A673 (cell line): ENCODE measurements at regions not wholly inside any gene's neighbourhood (a gene's known extent, or its start where the extent isn't known, plus 50 kb on each side); places are given as distances from the start of the nearest gene placed in this dataset.

ENCODE experiments used
- BruUV-seq: library from RNA; stranded (reverse); fragments of 400-500 nt; replicated peaks from 2 replicates; lab custom pipeline; 2021; lab: Mats Ljungman, UMichigan
- CTCF ChIA-PET: fragments of 300-600 bp; sonication (Branson Sonifier 250); formaldehyde crosslinking; loops from one replicate; lab custom pipeline; 2022; ENCODE audit warnings: antibody characterized with exemption; lab: Charles Lee
- POLR2A ChIA-PET: fragments of 300-600 bp; sonication (Branson Sonifier 250); formaldehyde crosslinking; loops from one replicate; lab custom pipeline; 2022; ENCODE audit warnings: antibody characterized with exemption; ENCODE audit not compliant: low non-redundant PET; lab: Charles Lee
- DNase-seq: peaks from one replicate; pipeline ENCODE4 v3.0.0-alpha.2; 2015; ENCODE audit warnings: low spot score
- H3K27ac ChIP-seq: fragments of 200-600 bp; sonication (generic); 2 replicates; pipeline ENCODE4 v1.5.1; 2016; ENCODE audit warnings: mixed run types, low read depth, mild to moderate bottlenecking, mixed read lengths, antibody characterized with exemption, low read length; ENCODE audit not compliant: poor library complexity, severe bottlenecking
- H3K27me3 ChIP-seq: fragments of 200-600 bp; sonication (generic); replicated peaks from 2 replicates; pipeline ENCODE4 v1.6.1; 2017; ENCODE audit warnings: mixed run types, low read depth, mild to moderate bottlenecking, mixed read lengths, antibody characterized with exemption, low read length; ENCODE audit not compliant: insufficient read depth, poor library complexity
- H3K36me3 ChIP-seq: fragments of 200-600 bp; sonication (generic); 2 replicates; pipeline ENCODE4 v1.6.1; 2016; ENCODE audit warnings: mixed run types, mild to moderate bottlenecking, mixed read lengths, antibody characterized with exemption, low read length; ENCODE audit not compliant: insufficient read depth, poor library complexity, severe bottlenecking
- H3K4me1 ChIP-seq: fragments of 200-600 bp; sonication (generic); 2 replicates; pipeline ENCODE4 v1.6.1; 2017; ENCODE audit warnings: mixed run types, mild to moderate bottlenecking, mixed read lengths, antibody characterized with exemption, low read length; ENCODE audit not compliant: insufficient read depth, poor library complexity, severe bottlenecking
- H3K4me3 ChIP-seq: fragments of 200-600 bp; sonication (generic); 2 replicates; pipeline ENCODE4 v1.5.1; 2016; ENCODE audit warnings: low read depth, mixed run types, mild to moderate bottlenecking, mixed read lengths, low read length; ENCODE audit not compliant: poor library complexity, severe bottlenecking
- H3K9me3 ChIP-seq: fragments of 200-600 bp; sonication (generic); 2 replicates; pipeline ENCODE4 v1.6.1; 2016; ENCODE audit warnings: mixed run types, low read depth, mild to moderate bottlenecking, mixed read lengths, antibody characterized with exemption, low read length; ENCODE audit not compliant: poor library complexity, severe bottlenecking
- EZH2 ChIP-seq: fragments of 200-600 bp; sonication (generic); IDR thresholded peaks from 2 replicates; pipeline ENCODE4 v1.6.1; 2017; ENCODE audit warnings: borderline replicate concordance, low read depth, mild to moderate bottlenecking, mixed read lengths, antibody characterized with exemption, low read length; ENCODE audit not compliant: poor library complexity, severe bottlenecking
- intact Hi-C: fragments of 100-400 bp; cut with micrococcal nuclease; formaldehyde crosslinking; loops from one replicate; pipeline ENCODE4 v1.10.0; 2022; ENCODE audit not compliant: unreplicated experiment
- TF ChIP-seq, protein P1 (sequence below): fragments of 300-800, 200-600 bp; sonication (generic); conservative IDR thresholded peaks from 2 replicates; pipeline ENCODE4 v1.5.1; 2017; ENCODE audit warnings: low read depth, mild to moderate bottlenecking, antibody characterized with exemption, low read length, moderate library complexity, mixed read lengths

DNA sequence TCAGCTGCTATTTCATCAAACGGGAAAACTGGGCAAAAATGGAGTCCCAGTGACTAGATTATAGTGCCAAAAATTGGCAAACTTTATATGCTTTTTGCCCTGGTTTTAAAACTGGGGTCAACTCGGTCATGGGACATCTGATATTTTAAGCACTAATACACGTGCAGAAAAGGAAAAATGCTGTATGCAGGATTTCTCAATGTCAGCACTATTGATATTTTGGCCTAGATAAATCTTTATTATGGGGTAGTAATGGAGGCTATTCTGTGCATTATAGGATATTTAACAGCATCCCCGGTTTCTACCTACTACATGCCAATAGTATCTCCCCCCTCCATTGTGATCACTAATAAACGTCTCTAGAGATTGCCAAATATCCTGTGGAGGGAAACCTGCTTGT is 870.9 kb upstream of the IGFBP7 start:
- Histone ChIP-seq H3K4me3 (no peak overlapping the region), H3K27ac (no peak overlapping the region), H3K9me3 (no peaks in the 10 kb centered on the region), H3K36me3 (no peaks in the 10 kb centered on the region), H3K4me1 (no peaks in the 10 kb centered on the region), H3K27me3 (no peaks in the 10 kb centered on the region)
- intact Hi-C loops = no loop called here
- POLR2A ChIA-PET = no interaction called here
- TF ChIP-seq, protein P1, sequence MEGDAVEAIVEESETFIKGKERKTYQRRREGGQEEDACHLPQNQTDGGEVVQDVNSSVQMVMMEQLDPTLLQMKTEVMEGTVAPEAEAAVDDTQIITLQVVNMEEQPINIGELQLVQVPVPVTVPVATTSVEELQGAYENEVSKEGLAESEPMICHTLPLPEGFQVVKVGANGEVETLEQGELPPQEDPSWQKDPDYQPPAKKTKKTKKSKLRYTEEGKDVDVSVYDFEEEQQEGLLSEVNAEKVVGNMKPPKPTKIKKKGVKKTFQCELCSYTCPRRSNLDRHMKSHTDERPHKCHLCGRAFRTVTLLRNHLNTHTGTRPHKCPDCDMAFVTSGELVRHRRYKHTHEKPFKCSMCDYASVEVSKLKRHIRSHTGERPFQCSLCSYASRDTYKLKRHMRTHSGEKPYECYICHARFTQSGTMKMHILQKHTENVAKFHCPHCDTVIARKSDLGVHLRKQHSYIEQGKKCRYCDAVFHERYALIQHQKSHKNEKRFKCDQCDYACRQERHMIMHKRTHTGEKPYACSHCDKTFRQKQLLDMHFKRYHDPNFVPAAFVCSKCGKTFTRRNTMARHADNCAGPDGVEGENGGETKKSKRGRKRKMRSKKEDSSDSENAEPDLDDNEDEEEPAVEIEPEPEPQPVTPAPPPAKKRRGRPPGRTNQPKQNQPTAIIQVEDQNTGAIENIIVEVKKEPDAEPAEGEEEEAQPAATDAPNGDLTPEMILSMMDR = no peak
- no peak for TF ChIP-seq EZH2
- CTCF ChIA-PET = no interaction called here
- no peak for DNase-seq
- no TSS peak for BruUV-seq

DNA sequence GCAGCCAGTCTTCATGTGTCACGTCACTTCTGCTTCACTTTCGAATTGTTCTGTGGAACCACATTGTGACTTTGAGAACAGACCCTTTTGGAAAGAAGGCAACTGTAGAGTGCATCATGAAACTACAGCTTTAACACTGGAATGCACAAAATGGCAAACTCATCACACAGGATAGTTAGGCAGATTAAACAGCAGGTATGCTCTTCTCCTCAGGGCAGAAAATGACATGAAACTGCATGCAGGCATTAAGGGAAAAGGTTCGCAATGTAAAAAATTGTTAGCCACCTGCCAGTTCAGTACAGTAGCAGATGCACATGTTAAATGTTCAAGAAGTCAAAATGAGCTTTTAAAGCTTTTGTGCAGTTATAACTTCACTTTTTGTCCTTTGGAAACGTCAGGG is 864.6 kb upstream of the IGFBP7 start:
- intact Hi-C loops = no loop called here

DNA sequence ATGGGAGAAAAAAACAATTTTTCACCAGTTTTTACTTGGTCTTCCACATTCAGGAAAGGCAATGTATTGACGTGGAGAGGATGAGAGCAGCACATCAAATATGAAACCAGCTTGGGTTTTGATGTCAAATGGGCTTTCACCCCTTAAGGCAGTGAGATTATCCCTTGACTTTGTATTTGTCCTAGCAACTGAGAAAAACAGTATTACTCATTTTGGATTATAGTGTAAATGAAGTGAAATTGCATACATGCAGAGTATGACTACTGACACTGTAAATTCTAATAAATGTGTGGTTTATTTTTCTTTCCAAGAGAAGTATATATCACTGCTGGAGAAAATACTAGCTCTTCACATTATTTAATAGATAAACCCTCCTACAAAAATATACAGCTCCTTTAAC is 863.6 kb upstream of the IGFBP7 start:
- CTCF ChIA-PET = no interaction called here

More for the DNA sequence above, 864.6 kb upstream of the IGFBP7 start:
- Histone ChIP-seq H3K4me1 (no peaks in the 10 kb centered on the region), H3K27ac (no peak overlapping the region), H3K4me3 (no peak overlapping the region), H3K9me3 (no peaks in the 10 kb centered on the region), H3K36me3 (no peaks in the 10 kb centered on the region), H3K27me3 (no peaks in the 10 kb centered on the region)
- TF ChIP-seq, protein P1 = no peak
- TF ChIP-seq EZH2 = no peak
- no TSS peak for BruUV-seq
- DNase-seq = no peak
- POLR2A ChIA-PET = no interaction called here
- CTCF ChIA-PET = no interaction called here

More for the DNA sequence above, 863.6 kb upstream of the IGFBP7 start:
- Histone ChIP-seq H3K4me1 (no peaks in the 10 kb centered on the region), H3K36me3 (no peaks in the 10 kb centered on the region), H3K27me3 (no peaks in the 10 kb centered on the region), H3K4me3 (no peak overlapping the region), H3K27ac (no peak overlapping the region), H3K9me3 (no peaks in the 10 kb centered on the region)
- DNase-seq = no peak
- POLR2A ChIA-PET = no interaction called here
- TF ChIP-seq EZH2 = no peak
- TF ChIP-seq, protein P1 = no peak
- intact Hi-C loops = no loop called here
- no TSS peak for BruUV-seq
